HG03135 (cell line): ENCODE measurements at regions not wholly inside any gene's neighbourhood (a gene's known extent, or its start where the extent isn't known, plus 50 kb on each side); places are given as distances from the start of the nearest gene placed in this dataset.

ENCODE experiments used
- ATAC-seq: cut with Tn5 transposase; IDR thresholded peaks from one replicate; pipeline ENCODE4 v1.9.1; 2021; ENCODE audit warnings: mild to moderate bottlenecking, moderate library complexity; ENCODE audit not compliant: unreplicated experiment

DNA sequence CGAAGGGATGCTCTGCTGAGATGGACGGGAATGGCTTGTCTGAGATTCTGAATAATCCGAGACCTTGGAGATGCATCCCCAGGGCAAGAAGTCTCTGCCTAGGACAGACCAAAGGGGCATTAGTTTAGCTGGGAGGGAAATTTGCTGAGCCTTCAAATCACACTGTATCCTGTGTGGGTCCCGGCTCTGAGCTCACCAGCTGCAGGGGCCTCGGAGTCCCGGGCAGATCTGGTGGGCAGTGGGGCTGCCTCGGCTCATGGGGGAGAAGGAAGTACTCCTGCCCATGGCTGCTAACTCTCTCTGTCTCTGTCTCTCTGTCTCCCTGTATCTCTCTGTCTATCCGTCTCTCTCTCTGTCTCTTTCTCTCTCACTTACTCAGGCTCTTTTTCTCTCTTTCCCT, 522.4 kb downstream of the TBC1D22A start:
- no peak for ATAC-seq

DNA sequence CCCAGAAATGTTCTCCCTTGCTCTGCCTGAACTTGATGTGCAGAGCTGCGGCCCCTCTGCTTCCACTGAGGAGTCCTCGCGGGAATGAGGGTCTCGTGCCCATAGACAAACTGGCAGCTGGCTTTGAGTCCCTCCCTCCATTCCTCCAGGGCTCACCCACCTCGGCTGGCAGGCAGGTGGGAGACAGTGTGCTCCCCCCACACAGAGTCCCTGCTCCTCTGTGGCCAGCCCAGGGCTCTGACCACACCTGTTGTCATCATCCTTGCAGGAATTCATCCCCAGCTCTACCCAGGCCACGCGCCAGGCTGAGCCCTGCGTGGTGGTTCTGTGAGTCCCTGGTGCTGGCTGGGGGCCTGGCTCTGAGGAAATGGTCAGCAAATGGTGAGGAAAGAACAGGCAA, 521.9 kb downstream of the TBC1D22A start:
- ATAC-seq, result no peak

DNA sequence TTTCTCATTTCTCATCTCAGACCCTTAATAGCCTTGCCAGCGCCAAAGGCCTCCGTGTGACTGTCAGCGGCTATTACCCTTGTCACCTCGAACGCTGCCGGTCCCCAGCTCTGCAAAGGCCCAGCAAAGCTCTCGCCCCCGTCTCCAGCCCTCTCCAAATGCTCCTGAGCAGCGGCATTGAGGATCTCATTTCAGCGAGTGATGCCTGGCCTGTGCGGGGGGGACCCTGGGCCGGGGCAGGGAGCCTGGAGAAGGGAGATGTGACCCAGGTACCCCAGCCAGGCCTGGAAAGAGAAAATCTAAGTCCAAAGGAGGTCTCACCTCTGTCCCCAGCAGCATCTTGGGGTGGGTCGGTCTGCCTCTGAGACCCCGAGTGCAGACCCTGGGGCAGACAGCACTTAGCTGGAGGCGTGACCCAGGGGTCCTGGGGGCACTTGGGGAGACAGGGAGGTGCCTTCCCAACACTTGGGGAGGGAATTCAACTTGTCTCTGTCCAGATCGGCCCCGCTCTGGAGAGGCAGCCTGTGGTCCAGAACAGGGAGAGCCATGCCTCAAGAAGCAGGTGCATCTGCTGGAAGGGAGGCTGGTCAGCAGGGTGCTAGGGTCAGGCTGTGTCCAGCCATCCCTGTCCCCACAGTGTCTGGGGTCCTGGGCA, 521.3 kb downstream of the TBC1D22A start:
- no peak for ATAC-seq

DNA sequence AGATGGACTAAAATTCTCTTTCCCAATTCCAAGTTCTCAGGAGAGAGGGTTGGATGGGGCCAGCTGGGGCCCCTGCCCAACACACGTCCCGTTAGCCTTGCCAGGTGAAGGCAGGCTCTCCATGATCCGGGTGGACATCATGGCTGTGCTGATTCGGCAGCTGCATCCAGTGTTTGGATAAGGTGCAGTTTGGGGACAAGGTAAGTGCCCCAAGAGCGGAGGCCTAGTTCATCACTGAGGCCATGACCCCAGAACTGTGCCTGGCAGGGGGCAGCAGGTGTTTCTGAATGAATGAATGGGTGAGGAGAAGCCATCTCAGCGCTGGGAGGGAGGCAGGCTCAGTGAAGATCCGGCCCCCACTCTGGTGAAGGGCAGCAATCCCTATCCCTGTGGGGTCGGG, 520.4 kb downstream of the TBC1D22A start:
- no peak for ATAC-seq

DNA sequence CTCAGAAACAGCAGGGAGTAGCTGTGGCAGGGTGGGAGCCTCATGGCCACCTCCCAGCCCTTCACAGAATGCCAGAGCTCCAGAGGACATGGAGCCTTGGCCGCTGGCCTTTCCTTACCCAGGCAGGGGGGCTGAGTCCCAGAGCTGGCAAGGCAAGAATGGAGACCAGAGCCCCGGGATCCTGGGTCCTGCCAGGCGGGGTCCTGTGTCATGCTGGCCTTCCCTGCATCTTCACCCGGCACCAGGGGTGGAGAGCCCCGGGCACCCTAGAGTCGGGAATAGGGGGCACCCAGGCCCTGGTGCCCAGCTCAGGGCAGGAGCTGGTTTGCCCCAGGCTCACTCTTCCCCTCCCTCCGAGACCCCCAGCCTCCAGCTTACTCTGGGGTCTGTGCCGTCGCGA, 519.9 kb downstream of the TBC1D22A start:
- ATAC-seq, result no peak

DNA sequence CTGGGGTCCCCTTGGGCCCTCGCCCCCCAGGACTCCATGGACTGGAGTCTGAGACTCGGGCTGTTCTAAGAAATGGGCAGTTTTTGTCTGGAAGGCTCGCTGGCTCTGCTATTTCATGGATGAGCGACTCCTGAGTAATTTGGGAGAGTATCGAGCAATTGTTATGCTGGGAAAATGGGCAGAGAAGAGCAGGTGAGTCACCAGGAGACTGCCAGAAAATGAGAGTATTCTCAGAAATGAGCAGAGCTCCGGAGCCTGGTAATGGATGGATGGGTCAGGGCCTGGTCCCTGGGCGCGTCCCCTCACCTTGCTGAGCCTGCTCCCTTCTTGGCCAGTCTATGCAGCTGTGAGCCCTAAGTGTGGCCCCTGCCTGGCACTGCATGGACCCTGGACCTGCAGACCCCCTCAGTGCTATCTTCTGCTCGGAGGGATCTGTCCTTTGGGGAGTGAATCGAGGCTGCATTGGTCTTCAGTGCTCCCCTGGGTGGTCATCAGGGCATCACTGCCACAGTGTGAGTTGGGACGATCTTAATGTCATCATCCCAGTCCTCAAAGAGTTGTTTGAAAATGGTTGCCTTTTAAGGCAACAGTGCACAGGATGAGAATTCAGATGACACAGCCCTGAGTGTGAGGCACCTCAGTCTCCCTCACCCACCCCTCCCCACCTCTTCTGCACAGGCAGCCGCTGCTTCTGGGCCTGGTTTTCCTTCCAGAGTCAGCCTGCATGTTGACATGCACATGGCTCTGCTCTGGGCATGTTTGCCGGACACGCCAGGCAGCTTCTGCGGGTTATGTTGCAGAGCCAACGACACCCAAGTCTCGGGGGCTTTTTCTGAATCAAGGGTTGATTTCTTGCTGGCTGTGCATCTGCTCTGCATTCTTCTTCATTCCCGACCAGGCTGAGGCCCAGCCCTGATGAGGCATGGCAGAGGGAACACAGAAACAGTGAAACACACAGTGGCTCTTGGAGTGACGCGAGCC, 519.0 kb downstream of the TBC1D22A start:
- no peak for ATAC-seq

DNA sequence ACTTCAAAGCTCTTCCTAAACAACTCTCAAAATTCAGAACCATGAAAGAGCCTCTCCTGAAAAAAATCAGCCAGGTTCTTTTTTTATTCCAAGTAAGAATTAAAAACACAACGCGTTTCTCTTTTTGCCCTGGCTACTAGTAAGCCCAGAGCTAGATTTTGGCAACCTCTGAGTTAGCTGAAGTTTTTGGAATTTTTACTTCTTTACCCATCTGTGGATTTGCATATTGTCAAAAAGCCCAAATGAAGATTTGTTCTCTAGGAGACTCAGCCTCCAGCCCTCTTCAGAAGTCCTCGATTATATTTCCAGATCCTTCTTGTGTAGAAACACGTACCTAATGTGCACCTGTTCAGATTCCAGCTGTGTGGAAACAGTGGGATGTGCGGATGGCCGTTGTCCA, 517.9 kb downstream of the TBC1D22A start:
- no peak for ATAC-seq

DNA sequence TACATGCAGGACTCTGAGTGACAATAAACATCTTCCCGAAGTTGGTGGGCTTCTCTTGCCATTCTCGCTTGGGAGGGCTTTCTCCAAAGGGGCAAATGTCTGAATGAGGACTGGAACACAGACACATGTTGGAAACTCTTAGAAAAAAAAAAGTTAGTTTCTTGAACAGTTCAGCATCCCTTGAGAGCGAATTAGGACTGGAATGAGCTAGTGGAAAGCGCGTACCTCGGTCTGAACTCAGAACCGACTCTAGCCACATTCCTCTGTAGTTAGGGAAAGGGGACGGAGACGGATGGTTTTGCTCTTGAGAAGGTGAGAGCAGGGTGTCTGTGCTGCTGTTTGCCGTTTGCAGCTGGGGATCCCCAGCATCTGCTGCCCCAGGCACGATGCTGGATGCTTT, 517.3 kb downstream of the TBC1D22A start:
- ATAC-seq, result no peak

DNA sequence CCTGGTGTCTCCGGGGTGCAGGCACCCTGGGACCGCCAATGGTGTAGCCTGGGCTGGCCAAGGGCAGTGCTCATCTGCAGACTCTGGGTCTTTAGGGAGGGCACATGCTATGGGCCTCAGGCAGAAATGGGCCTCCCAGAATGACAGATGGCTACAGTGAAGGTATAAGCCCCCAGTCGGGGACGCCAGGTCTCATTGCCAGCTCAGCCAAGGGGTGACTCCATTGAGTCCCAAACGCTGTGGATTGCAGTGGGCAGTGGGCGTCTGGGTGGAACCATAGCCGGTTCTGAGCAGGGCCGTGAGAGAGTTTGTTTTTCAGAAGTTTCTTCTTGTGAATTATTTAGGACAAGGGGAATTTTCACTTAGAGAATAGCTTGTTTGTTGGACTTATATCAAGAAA, 516.9 kb downstream of the TBC1D22A start:
- no peak for ATAC-seq

DNA sequence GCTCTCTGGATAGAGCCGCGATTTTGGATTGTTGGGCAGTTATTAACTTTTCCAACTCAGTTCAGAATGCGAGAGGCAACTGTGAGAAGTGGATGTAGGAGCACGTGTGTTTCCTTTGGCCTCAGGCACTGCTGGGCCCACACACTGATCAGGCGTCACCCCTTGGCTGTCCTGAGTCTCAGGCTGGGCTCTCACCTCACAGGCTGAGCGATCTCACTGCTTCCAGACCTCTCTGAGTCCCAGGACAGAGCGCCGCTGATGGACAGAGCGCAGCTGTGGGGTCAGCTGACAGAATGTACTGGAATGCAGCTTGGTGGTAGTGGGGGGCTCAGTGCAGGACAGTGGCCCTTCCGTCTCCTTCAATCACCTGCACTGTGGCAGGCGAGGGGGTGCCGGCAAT, 516.2 kb downstream of the TBC1D22A start:
- no peak for ATAC-seq

DNA sequence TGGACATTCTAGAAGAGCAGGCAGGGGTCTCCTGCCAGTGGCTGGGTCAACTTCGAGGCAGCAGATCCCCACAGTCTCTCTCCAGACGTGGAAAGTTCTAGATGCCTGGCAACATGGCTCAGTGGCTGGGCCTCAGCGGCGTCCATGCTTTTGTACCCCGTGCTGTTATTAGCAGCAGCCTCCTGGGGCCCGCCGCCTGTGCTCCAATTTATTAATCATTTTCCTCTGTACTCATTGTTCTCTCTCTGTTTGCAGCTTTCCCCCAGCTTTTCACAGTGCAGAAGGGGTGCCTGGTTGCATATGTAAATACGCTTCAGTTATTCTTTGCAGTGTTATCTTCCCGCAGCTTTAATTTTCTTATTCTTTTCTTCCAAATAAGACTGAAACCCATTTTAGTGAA, 515.1 kb downstream of the TBC1D22A start:
- no peak for ATAC-seq

DNA sequence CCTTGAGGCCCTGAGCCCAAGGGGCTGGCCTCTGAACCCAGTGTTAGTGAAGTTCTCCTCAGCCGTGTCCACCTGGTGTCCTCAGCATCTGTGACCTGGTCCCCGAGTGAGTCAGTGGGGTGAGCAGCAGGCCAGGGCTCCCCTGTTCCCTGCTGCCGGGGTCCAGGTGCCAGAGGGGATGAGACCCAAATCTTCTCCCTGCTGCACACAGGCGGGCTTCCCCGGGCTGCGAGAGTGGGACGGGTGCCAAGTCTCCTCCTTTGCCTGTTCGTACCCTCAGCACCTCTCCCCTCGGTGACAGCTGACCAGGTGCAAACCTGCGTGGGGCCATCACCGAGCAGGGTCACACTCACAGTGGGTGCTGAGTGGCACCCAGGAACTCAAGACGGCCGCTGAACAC, 514.5 kb downstream of the TBC1D22A start:
- ATAC-seq, result no peak

DNA sequence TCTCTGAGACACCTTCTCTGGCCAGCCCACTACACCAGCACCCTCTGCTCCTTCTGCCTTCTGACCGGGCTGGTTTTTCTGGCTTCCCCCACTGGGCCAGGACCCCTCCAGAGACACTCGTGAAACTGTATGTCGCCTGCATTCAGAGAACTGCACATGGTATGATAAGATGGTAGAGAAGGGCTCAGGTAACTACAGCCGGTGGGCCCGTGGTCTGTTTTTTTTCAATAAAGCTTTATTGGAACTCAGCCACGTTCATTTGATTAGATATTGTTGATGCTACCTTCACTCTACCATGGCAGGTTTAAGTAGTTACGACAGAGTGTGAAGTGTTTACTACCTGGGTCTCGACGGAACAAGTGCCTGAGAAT, 514.0 kb downstream of the TBC1D22A start:
- no peak for ATAC-seq

DNA sequence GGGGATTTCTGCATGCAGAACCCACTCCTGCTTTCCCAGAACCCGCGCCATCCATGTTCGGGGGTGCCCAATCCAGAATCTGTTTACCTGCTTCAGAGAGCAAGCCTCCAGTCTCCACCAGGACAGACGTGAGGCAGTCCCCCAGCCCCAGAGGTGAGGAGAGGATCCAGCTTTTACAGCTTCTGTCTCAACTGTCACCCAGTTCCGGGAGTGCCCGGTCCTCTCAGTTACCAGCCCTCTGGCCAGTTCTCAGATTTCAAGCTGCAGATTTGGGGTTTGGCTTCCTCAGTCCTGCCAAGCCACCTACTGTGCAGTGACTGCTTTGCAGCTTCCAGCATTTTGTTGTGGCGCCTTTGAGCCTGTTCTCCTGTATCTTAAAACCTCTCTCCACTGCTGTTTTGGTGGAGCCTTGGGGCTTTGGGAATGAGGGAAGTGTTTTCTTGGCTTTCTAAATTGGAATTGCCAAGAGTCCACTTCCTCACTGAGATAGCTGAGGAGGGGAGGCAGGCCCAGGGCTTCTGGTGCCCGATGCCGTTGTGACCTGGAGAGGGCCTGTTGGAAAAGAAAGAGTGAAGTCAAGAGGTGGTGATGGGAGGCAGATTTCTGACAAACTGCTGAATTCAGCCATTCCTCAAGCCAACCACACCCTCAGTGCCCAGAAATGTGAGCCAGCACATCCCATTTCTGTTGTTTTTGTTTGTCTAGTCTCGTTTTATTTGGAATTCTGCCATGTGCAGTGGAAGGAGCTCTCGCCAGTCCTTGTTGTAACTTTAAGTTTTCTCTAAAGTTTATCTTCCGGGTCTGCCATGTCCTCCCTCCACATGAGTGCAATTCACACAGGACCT, 513.4 kb downstream of the TBC1D22A start:
- no peak for ATAC-seq

DNA sequence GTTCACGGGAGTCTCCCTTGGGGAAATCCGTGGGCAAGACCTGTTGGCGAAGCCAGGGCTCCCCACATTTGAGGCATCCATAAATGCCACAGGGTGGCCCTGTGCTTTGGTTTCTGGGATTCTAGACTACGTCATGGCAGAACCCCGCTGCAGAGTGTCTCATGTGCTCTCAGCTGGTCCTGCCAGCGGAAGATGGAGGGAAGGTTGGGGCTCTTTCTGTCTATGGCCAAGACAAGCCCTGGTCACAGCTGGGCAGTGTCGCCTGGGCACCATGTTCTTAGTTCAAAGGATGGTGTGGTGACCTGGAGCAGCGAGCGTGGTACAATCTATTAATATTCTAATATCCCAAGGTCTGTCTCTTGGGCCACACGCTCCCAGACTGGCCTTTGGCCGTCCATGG, 511.7 kb downstream of the TBC1D22A start:
- no peak for ATAC-seq

DNA sequence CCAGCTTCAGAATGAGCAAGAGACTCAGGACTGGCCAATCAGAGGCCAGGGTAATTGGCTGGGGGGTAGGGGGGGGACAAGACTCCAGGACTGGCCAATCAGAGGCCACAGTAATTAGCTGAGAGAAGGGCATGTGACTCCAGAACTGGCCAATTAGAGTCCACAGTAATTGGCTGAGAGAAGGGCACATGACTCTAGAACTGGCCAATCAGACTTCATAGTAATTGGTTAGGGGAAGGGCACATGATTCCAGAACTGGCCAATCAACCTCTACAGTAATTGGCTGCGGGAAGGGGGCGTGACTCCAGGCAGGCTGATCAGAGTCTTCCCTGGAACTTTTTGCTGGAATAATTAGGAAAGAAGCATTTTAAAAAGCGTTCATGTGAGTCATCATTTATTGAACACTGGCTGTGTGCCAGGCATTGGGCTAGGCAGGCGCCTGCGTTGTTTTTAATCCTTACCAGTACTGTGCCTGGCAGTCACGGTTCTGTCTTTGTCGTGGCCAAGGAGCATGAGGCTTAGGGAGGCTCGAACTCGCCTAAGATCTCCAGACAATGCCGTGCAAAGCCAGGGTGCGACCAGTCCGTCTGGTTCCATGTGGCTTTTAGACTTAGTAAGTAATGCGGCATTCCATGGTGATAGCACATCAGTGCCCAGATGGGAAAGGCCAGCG, 508.1 kb downstream of the TBC1D22A start:
- ATAC-seq, result no peak

DNA sequence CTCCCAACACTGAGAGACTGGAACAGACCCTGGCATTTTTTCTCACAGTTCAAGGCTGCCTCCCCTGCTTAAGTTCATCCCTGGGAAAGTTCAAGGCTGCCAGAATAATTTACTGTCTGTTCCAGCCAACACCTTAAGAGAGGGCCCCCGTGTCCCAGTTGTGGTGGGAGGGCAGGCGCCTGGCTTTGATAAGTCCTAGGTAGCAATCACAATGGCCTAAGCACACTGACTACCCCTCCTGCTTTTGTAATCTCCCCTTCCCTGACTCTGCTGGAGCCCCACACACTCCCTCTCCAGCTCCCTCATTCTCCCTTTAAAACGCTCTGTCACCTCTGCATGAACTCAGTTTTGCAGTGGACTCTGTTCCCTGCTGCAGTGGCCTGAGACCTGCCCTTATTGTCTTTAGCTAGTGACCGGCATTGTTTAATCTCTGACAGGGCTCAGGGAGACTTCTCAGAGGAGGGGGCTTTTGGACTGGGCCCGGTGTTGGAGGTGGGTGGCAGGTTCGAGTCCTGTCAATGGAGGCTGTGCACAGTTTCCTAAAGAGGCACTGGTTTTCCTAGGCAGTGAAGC, 507.2 kb downstream of the TBC1D22A start:
- no peak for ATAC-seq

DNA sequence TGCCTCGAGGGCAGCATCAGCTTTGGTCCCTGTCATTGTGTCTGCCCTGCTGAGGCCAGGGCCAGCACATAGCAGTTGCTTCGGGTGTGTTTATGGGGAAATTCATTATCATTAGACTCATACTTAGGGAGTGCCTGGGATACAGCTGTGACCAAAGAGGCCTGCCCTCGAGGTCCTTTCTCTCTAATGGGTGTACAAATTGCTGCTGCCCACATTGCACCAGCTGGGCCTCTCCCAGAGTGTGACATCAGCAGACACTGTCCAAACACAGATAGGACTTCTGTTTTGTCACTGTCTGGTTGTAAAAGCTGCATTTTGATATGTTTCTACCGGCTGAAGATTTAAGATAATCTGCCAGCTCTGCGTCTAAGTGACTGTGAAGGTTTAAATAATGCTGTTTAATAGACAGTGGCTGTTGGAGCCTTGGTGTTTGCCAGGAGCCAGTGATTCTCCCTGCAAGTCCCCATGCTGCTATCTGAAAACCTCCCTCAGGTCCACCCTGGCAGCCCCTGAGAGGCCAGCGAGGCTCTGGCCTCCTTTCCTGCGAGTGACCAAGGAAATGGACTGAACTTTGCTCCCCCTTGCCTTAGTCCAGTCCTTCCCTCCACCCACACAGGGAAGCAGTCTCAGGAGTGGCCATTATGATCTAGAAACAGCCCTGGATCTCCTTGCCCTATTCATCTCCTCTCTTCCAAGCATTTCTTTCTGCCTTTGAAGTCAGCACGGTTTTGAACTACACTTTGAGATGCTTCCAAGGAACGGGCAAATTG, 505.2 kb downstream of the TBC1D22A start:
- no peak for ATAC-seq

DNA sequence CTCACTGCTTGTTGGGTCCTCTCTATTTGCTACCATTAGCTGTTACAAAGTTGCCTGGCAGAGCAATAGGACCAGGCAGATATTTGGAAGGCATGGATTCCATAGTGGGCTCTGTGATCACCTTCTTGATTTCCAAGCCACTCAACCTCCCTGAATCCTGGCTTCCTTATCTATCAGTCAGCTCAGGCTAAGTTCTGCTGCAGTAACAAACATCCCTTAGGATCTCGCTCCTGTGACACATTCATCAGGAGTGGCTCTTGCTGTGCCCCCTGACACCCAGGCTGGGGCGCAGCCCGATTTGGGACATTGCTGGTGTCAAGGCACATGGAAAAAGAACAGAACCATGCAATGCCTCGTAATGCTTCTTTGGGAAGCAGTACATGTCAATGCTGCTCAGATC, 503.9 kb downstream of the TBC1D22A start:
- no peak for ATAC-seq

DNA sequence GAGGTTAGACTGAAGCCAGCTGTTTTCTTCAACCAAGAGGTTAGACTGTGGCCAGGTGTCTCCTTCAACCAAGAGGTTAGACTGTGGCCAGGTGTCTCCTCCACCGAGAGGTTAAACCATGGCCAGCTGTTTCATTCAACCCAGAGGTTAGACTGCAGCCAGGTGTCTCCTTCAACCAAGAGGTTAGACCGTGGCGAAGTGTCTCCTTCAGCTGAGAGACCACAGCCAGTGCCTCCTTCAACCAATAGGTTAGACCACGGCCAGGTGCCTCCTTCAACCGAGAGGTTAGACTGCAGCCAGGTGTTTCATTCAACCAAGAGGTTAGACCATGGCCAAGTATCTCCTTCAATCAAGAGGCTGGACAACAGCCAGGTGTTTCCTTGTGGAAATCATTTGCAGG, 498.1 kb downstream of the TBC1D22A start:
- ATAC-seq, result no peak
